ENCODE measurements at regions not wholly inside any gene's neighbourhood (a gene's known extent, or its start where the extent isn't known, plus 50 kb on each side); places are given as distances from the start of the nearest gene placed in this dataset.

- FAIRE-seq, result no peak
- no peaks in the 10 kb centered on the region for H3K9me3 ChIP-seq (replicated peaks; ENCODE audit: control insufficient read depth, insufficient read depth, low read length)
- H2AFZ ChIP-seq (ENCODE audit: low read depth, low read length), result no peak overlapping the region
- H3K27ac ChIP-seq (ENCODE audit: insufficient read depth, low read depth, low read length), result no peak overlapping the region
- TF ChIP-seq, protein P1, sequence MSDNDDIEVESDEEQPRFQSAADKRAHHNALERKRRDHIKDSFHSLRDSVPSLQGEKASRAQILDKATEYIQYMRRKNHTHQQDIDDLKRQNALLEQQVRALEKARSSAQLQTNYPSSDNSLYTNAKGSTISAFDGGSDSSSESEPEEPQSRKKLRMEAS (IDR thresholded peaks at IDR 0.05; ENCODE audit: insufficient read depth, insufficient read length), result no peak
- TF ChIP-seq MYC (IDR thresholded peaks at IDR 0.05; ENCODE audit: low read depth, low read length) (no peak), FOS (IDR thresholded peaks at IDR 0.05; ENCODE audit: borderline replicate concordance, insufficient read depth, low read length) (no peak), POLR2AphosphoS5 (IDR thresholded peaks at IDR 0.05; ENCODE audit: insufficient read depth, low read depth, low read length) (no peak), POLR2A (IDR thresholded peaks at IDR 0.05; ENCODE audit: low read depth, low read length) (no peak), GATA2 (IDR thresholded peaks at IDR 0.05; ENCODE audit: insufficient read depth, insufficient read length, low read depth, low read length) (no peak), JUN (IDR thresholded peaks at IDR 0.05; ENCODE audit: borderline replicate concordance, insufficient read depth, insufficient read length, low read depth) (no peak), CTCF (IDR thresholded peaks at IDR 0.05; ENCODE audit: extremely low read depth in 1 of 2, insufficient read depth in 1 of 2, low read depth in 1 of 2, low read length in 2 of 2) (no peak), EZH2 (IDR thresholded peaks at IDR 0.05; ENCODE audit: borderline replicate concordance, low read depth, low read length, severe bottlenecking) (no peak)
- H3K27me3 ChIP-seq (ENCODE audit: control insufficient read depth in 2 of 2, insufficient read depth in 2 of 2, low read length in 2 of 2), result no peaks in the 10 kb centered on the region
- no peak overlapping the region for H3K9ac ChIP-seq (replicated peaks; ENCODE audit: extremely low read depth, insufficient read depth, low read length)
- H3K4me1 ChIP-seq (ENCODE audit: control insufficient read depth, extremely low read depth, insufficient read depth, low read length), result no peaks in the 10 kb centered on the region
- no TSS peak for BruUV-seq (replicated peaks)
- H3K36me3 ChIP-seq (ENCODE audit: control insufficient read depth in 2 of 2, extremely low read depth in 1 of 2, insufficient read depth in 2 of 2, low read length in 2 of 2), result no peaks in the 10 kb centered on the region
- dilution Hi-C loops (cut with MboI; ENCODE audit: extremely low pct_ligation_motif_present, low sequenced_read_pairs), result no loop called here
- intact Hi-C loops (cut with micrococcal nuclease), result no loop called here
- H3K4me2 ChIP-seq (ENCODE audit: insufficient read depth, low read length), result no peak overlapping the region
- peak; percentile 7 for DNase-seq (ENCODE audit: low read depth, low spot score)
- no peaks in the 10 kb centered on the region for H3K79me2 ChIP-seq (ENCODE audit: control insufficient read depth, insufficient read depth, low read length)
- H4K20me1 ChIP-seq (replicated peaks; ENCODE audit: control insufficient read depth, extremely low read depth, insufficient read depth, low read length), result no peaks in the 10 kb centered on the region
- ChIA-PET POLR2A (no interaction called here), CTCF (no interaction called here)
- H3K9me1 ChIP-seq (replicated peaks; ENCODE audit: control insufficient read depth, extremely low read depth, insufficient read depth, low read length), result no peaks in the 10 kb centered on the region
- H3K4me3 ChIP-seq (replicated peaks in 1 of 3; ENCODE audit: insufficient read depth in 1 of 3, low read depth in 1 of 3, low read length in 3 of 3), result no peak overlapping the region
Observed at GRCh38 chr7:25656581-25657026, 428.3 kb upstream of the NPVF start.
